ENCODE measurements at regions not wholly inside any gene's neighbourhood (a gene's known extent, or its start where the extent isn't known, plus 50 kb on each side); places are given as distances from the start of the nearest gene placed in this dataset.

GRCh38 chrX:150293311-150294013, 69.7 kb upstream of the MAMLD1 start:
- Histone ChIP-seq H3K4me3 (replicated peaks; ENCODE audit: insufficient read depth, low read length) (no peak overlapping the region), H3K27ac (replicated peaks) (no peak overlapping the region), H3K27me3 (ENCODE audit: insufficient read depth, poor library complexity, severe bottlenecking) (peaks cover 2% of the 10 kb centered on the region)
- no peak for DNase-seq (ENCODE audit: low read depth in 1 of 2, low spot score in 1 of 2)
- no peak for TF ChIP-seq GABPA (IDR thresholded peaks at IDR 0.05; ENCODE audit: low read depth)
- no peak for TF ChIP-seq POLR2AphosphoS5 (IDR thresholded peaks at IDR 0.05; ENCODE audit: low read depth)
- no peak for TF ChIP-seq SPI1 (IDR thresholded peaks at IDR 0.05; ENCODE audit: borderline replicate concordance, low read depth)
- TF ChIP-seq CTCF (IDR thresholded peaks at IDR 0.05; ENCODE audit: insufficient read depth, low read length) = no peak
- TF ChIP-seq, protein P1, sequence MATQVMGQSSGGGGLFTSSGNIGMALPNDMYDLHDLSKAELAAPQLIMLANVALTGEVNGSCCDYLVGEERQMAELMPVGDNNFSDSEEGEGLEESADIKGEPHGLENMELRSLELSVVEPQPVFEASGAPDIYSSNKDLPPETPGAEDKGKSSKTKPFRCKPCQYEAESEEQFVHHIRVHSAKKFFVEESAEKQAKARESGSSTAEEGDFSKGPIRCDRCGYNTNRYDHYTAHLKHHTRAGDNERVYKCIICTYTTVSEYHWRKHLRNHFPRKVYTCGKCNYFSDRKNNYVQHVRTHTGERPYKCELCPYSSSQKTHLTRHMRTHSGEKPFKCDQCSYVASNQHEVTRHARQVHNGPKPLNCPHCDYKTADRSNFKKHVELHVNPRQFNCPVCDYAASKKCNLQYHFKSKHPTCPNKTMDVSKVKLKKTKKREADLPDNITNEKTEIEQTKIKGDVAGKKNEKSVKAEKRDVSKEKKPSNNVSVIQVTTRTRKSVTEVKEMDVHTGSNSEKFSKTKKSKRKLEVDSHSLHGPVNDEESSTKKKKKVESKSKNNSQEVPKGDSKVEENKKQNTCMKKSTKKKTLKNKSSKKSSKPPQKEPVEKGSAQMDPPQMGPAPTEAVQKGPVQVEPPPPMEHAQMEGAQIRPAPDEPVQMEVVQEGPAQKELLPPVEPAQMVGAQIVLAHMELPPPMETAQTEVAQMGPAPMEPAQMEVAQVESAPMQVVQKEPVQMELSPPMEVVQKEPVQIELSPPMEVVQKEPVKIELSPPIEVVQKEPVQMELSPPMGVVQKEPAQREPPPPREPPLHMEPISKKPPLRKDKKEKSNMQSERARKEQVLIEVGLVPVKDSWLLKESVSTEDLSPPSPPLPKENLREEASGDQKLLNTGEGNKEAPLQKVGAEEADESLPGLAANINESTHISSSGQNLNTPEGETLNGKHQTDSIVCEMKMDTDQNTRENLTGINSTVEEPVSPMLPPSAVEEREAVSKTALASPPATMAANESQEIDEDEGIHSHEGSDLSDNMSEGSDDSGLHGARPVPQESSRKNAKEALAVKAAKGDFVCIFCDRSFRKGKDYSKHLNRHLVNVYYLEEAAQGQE (IDR thresholded peaks at IDR 0.05; ENCODE audit: insufficient replicate concordance, low read depth) = no peak

- DNase-seq (ENCODE audit: low read depth in 1 of 2, low spot score in 1 of 2) = no peak
- Histone ChIP-seq H3K4me3 (replicated peaks; ENCODE audit: insufficient read depth, low read length) (no peak overlapping the region), H3K27me3 (ENCODE audit: insufficient read depth, poor library complexity, severe bottlenecking) (no peaks in the 10 kb centered on the region), H3K27ac (replicated peaks) (no peak overlapping the region)
- TF ChIP-seq GABPA (IDR thresholded peaks at IDR 0.05; ENCODE audit: low read depth) (no peak), POLR2AphosphoS5 (IDR thresholded peaks at IDR 0.05; ENCODE audit: low read depth) (no peak), SPI1 (IDR thresholded peaks at IDR 0.05; ENCODE audit: borderline replicate concordance, low read depth) (no peak), CTCF (IDR thresholded peaks at IDR 0.05; ENCODE audit: insufficient read depth, low read length) (no peak)
- TF ChIP-seq, protein P1 (IDR thresholded peaks at IDR 0.05; ENCODE audit: insufficient replicate concordance, low read depth) = no peak
Measured at GRCh38 chrX:150298841-150299551, 64.1 kb upstream of the MAMLD1 start.

DNA sequence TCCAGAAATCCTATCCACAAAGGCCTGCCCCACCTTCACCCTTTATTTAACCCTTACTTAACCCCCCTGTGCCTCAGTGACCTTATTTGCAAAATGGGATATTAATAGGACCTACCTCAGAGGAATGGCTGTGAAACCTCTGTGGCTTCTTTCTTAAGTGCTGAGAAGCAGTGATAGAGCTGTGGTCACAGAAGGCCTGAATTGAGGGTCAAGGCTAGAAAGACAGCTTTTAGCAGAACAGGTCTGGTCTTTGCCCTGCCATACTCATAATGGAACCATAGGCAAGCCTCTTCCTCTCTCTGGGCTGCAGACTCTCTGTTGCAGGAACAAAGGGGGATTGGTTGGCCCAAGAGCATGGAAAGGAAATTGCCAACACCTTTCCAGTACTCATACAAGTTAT, 63.5 kb upstream of the MAMLD1 start:
- H3K4me3 ChIP-seq (replicated peaks; ENCODE audit: insufficient read depth, low read length) = no peak overlapping the region
- no peaks in the 10 kb centered on the region for H3K27me3 ChIP-seq (ENCODE audit: insufficient read depth, poor library complexity, severe bottlenecking)
- no peak overlapping the region for H3K27ac ChIP-seq (replicated peaks)
- DNase-seq (ENCODE audit: low read depth in 1 of 2, low spot score in 1 of 2) = no peak
- TF ChIP-seq SPI1 (IDR thresholded peaks at IDR 0.05; ENCODE audit: borderline replicate concordance, low read depth) (no peak), CTCF (IDR thresholded peaks at IDR 0.05; ENCODE audit: insufficient read depth, low read length) (no peak), POLR2AphosphoS5 (IDR thresholded peaks at IDR 0.05; ENCODE audit: low read depth) (no peak)
- TF ChIP-seq, protein P1 (IDR thresholded peaks at IDR 0.05; ENCODE audit: insufficient replicate concordance, low read depth) = no peak
